ENCODE measurements at regions not wholly inside any gene's neighbourhood (a gene's known extent, or its start where the extent isn't known, plus 50 kb on each side); places are given as distances from the start of the nearest gene placed in this dataset.
"Not testable (repeated sequence)": the region's sequence is repeated elsewhere in the genome, so short reads cannot be mapped to it uniquely, and the experiment has no call there.

DNA sequence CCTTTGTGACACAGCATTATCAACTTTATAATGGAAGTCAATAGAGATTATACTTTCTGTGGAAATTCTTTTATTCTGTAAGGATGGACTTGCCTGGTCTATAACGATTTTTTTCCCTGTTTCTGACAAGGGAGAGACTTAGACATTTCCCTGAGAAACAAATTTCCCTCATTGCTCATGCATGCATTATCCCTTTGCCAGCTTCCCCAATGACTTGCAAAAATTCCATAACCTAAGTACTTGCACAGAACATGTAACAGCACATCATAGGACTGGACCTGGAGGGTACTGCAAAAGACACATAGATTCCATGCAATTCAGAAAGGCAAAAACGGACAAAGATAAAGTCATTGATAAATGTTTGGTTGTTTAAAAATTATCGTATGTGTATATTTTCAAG is 166.7 kb downstream of the FHIP1A start:
- DNase-seq (ENCODE audit: low read depth) = no peak
- TF ChIP-seq, protein P1, sequence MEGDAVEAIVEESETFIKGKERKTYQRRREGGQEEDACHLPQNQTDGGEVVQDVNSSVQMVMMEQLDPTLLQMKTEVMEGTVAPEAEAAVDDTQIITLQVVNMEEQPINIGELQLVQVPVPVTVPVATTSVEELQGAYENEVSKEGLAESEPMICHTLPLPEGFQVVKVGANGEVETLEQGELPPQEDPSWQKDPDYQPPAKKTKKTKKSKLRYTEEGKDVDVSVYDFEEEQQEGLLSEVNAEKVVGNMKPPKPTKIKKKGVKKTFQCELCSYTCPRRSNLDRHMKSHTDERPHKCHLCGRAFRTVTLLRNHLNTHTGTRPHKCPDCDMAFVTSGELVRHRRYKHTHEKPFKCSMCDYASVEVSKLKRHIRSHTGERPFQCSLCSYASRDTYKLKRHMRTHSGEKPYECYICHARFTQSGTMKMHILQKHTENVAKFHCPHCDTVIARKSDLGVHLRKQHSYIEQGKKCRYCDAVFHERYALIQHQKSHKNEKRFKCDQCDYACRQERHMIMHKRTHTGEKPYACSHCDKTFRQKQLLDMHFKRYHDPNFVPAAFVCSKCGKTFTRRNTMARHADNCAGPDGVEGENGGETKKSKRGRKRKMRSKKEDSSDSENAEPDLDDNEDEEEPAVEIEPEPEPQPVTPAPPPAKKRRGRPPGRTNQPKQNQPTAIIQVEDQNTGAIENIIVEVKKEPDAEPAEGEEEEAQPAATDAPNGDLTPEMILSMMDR (conservative IDR thresholded peaks at IDR 0.05; ENCODE audit: control insufficient read depth, insufficient read depth, low read depth, low read length) = no peak

DNA sequence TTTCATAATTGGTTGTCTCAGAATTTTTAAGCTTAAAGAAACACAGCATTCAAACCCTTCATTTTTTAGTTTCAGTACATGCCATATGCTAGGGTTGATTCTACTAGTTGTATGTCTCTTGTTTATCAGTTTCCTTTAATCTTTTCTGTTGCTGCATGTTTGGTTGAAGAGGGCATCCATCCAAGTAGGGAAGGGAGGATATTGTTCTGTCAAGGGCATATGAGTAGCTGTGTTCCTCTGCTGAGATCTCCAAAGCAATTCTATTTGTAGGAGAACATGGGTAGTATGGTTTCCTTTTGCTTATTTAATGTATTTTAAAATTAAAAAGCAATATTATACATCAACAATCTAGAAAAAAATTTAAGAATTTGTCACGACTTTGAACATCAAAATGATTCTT is 167.7 kb downstream of the FHIP1A start:
- no peak for DNase-seq (ENCODE audit: low read depth)
- TF ChIP-seq, protein P1 (conservative IDR thresholded peaks at IDR 0.05; ENCODE audit: control insufficient read depth, insufficient read depth, low read depth, low read length) = no peak
- no peak overlapping the region for H3K4me3 ChIP-seq (ENCODE audit: control insufficient read depth, low read depth, low read length)

More for the DNA sequence above, 166.7 kb downstream of the FHIP1A start:
- H3K4me3 ChIP-seq (ENCODE audit: control insufficient read depth, low read depth, low read length) = no peak overlapping the region

DNA sequence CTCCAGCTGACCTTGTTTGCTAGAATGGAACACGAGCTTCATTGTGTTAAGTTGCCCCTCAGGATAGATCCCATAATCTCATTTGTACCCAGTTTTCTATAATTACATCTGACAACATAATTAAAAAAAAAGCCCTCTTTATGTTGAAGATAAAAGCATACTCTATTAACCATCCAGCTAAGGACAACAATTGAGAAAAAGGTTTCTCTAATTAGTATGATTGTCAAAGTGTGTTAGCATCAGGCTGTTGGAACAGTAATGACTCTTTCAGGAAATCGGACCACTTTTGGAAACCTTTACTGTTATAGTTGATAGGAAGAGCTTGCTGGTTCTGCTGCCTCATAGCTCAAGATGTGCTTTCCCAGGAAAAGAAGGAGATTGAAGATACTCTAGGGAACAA is 172.6 kb downstream of the FHIP1A start:
- H3K4me3 ChIP-seq (ENCODE audit: control insufficient read depth, low read depth, low read length) = no peak overlapping the region
- TF ChIP-seq, protein P1 (conservative IDR thresholded peaks at IDR 0.05; ENCODE audit: control insufficient read depth, insufficient read depth, low read depth, low read length) = no peak
- no peak for DNase-seq (ENCODE audit: low read depth)

DNA sequence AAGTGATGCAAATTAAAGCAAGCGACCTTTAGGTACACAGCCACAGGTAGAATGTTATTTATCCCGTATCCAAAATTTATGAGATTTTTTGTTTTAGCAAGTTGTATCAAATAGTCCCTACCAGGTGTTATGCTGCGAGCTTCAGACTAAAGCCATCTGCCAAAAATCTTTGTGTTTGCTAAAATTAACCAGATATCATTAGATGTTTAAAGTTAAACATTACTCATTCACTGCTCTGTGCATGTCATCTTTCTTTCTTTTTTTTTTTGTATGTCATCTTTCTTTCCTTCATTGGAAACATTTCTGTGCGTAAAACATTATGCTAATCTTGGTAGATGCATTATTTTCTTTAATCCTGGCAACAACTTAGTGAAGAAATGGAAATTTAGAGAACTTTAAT is 173.1 kb downstream of the FHIP1A start:
- DNase-seq (ENCODE audit: low read depth) = no peak
- TF ChIP-seq, protein P1 (conservative IDR thresholded peaks at IDR 0.05; ENCODE audit: control insufficient read depth, insufficient read depth, low read depth, low read length) = no peak
- no peak overlapping the region for H3K4me3 ChIP-seq (ENCODE audit: control insufficient read depth, low read depth, low read length)

DNA sequence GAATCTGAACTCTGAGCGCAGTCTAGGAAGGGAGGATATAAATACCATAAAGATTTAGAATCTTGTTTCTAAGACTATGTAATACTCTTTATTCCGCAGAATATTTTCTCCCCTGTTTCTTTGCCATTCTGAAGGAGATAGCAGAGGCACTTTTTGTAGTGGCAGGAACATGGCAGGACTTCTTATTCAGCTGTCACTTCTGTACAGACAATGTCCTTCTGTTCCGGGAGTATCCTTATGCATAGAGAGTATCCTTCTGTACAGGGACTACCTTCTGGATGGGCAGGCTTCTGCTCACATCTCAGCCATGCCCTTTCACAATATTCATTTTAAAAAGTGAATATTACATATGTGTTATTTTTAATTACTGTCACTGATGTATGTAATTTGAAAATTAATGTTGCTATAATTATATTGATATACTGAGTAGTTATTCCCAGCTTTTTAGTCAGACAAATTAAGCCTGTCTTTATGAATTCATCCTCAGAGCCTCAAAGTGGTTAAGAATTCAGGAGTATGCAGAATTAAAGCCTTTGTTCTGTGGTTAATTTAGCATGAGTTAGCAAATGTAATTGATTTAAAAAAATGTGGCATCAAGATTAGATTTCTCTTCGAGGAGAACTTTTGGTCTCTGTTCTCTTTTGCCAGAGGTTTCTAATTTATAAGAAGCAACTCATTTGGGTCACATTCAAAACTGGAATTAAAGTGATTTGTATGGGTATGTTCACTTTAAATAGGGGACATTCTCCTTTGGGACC is 174.4 kb downstream of the FHIP1A start:
- TF ChIP-seq, protein P1 (conservative IDR thresholded peaks at IDR 0.05; ENCODE audit: control insufficient read depth, insufficient read depth, low read depth, low read length) = no peak

DNA sequence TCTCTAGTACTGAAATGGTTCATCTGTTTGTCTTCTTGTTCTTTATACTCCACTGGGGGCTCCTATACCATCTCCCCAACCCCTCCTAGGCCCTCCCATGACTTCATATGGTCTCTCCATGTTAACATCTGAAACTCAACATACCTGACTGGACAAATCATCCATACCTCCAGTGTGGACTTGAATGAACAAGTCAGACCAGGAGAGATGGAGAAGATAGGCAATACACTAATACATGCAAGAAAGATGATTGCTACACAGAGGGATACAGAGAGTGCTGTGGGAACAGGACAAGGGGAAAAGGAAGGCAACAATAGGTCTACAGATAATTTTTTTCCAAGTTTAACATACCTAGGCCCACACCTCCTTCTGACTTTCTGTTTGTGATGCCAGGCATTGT is 175.1 kb downstream of the FHIP1A start:
- H3K4me3 ChIP-seq (ENCODE audit: control insufficient read depth, low read depth, low read length) = no peak overlapping the region
- TF ChIP-seq, protein P1 (conservative IDR thresholded peaks at IDR 0.05; ENCODE audit: control insufficient read depth, insufficient read depth, low read depth, low read length) = no peak
- DNase-seq (ENCODE audit: low read depth) = no peak

More for the DNA sequence above, 174.4 kb downstream of the FHIP1A start:
- no peak for DNase-seq (ENCODE audit: low read depth)
- H3K4me3 ChIP-seq (ENCODE audit: control insufficient read depth, low read depth, low read length) = no peak overlapping the region

DNA sequence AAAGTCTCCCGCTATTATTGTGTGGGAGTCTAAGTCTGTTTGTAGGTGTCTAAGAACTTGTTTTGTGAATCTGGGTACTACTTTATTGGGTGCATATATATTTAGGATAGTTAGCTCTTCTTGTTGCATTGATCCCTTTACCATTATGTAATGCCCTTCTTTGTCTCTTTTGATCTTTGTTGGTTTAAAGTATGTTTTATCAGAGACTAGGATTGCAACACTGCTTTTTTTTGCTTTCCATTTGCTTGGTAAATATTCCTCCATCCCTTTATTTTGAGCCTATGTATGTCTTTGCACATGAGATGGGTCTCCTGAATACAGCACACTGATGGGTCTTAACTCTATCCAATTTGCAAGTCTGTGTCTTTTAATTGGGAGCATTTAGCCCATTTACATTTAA is 165.2 kb downstream of the GATB start:
- not testable (repeated sequence) for H3K4me3 ChIP-seq (ENCODE audit: control insufficient read depth, low read depth, low read length); DNase-seq (ENCODE audit: low read depth)

DNA sequence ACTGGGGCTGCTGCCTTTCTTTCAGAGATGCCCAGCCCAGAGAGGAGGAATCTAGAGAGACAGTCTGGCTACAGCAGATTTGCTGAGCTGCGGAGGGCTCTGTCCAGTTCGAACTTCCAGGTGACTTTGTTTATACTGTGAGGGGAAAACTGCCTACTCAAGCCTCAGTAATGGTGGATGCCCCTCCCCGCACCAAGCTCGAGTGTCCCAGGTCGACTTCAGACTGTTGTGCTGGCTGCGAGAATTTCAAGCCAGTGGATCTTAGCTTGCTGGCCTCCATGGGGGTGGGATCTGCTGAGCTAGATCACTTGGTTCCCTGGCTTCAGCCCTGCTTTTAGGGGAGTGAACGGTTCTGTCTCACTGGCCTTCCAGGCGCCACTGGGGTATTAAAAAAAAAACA is 163.1 kb downstream of the GATB start:
- H3K4me3 ChIP-seq (ENCODE audit: control insufficient read depth, low read depth, low read length); DNase-seq (ENCODE audit: low read depth): not testable (repeated sequence)
